HCT116 (cell line): ENCODE measurements at regions not wholly inside any gene's neighbourhood (a gene's known extent, or its start where the extent isn't known, plus 50 kb on each side); places are given as distances from the start of the nearest gene placed in this dataset.

Experiments
- ATAC-seq: fragments of 200-7000 bp; cut with Tn5 transposase; 2 replicates; pipeline ENCODE4 v1.9.1; 2020; ENCODE audit warnings: mild to moderate bottlenecking, moderate library complexity
- BruUV-seq: library from RNA; stranded (reverse); fragments of 400-500 nt; replicated peaks from 2 replicates; lab custom pipeline; 2021; lab: Mats Ljungman, UMichigan
- CTCF ChIA-PET: fragments of 300-600 bp; sonication (Branson Sonifier 250); formaldehyde crosslinking; loops from one replicate; lab custom pipeline; 2021; ENCODE audit warnings: antibody characterized with exemption; lab: Charles Lee
- POLR2A ChIA-PET: fragments of 300-600, 350-600 bp; sonication (Branson Sonifier 250); formaldehyde crosslinking; loops from one replicate; lab custom pipeline; 2021; ENCODE audit warnings: antibody characterized with exemption; lab: Charles Lee
- RAD21 ChIA-PET, 2 experiments: fragments of 300-600 bp; sonication (Branson Sonifier 250); formaldehyde crosslinking; loops; one replicate each; lab custom pipeline; 2023; ENCODE audit warnings: low total read pairs in 2 of 2; ENCODE audit not compliant: uncharacterized antibody in 2 of 2, unreplicated experiment in 2 of 2, low non-redundant PET in 1 of 2; lab: Charles Lee
- DNase-seq: peaks from one replicate; pipeline ENCODE4 v3.0.0-alpha.2; 2010; ENCODE audit warnings: low read depth, low spot score
- H2AFZ ChIP-seq: fragments of 200-600 bp; shearing (Covaris generic), sonication (generic); 2 replicates; pipeline ENCODE4 v1.6.1; 2017; ENCODE audit warnings: low read depth, mixed run types, mixed read lengths, antibody characterized with exemption, low read length; ENCODE audit not compliant: poor library complexity, severe bottlenecking
- H3K27ac ChIP-seq: 2 replicates; pipeline ENCODE4 v1.5.1; 2012; ENCODE audit warnings: low read depth, low read length
- H3K27me3 ChIP-seq: fragments of 200-600 bp; sonication (generic); 2 replicates; pipeline ENCODE4 v1.6.1; 2016; ENCODE audit warnings: mixed run types, low read length, mixed read lengths; ENCODE audit not compliant: insufficient read depth
- H3K36me3 ChIP-seq, 2 experiments: fragments of 200-500 bp in 1 of 2; fragments of 200-600 bp in 1 of 2; sonication (Bioruptor generic) in 1 of 2; sonication (generic) in 1 of 2; 2 replicates each; pipeline versions ENCODE4 v1.5.1 to v1.6.1; 2014 to 2016; ENCODE audit warnings: low read length in 2 of 2, inconsistent platforms in 1 of 2, mixed read lengths in 1 of 2, mixed run types in 1 of 2; ENCODE audit not compliant: insufficient read depth in 2 of 2, control insufficient read depth in 1 of 2
- H3K4me1 ChIP-seq, 2 experiments: fragments of 200-600 bp in 1 of 2; sonication (generic) in 1 of 2; 2 replicates each; pipeline versions ENCODE4 v1.5.1 to v1.6.1; 2012 to 2017; ENCODE audit warnings: low read length in 2 of 2, inconsistent platforms in 1 of 2, mild to moderate bottlenecking in 1 of 2, mixed read lengths in 1 of 2, mixed run types in 1 of 2, moderate library complexity in 1 of 2; ENCODE audit not compliant: insufficient read depth in 2 of 2, control insufficient read depth in 1 of 2
- H3K4me2 ChIP-seq: fragments of 200-600 bp; sonication (generic); 2 replicates; pipeline ENCODE4 v1.6.1; 2017; ENCODE audit warnings: mixed run types, low read length, mixed read lengths
- H3K4me3 ChIP-seq, 2 experiments: fragments of 200-600 bp in 1 of 2; sonication (generic) in 1 of 2; replicated peaks in 1 of 2; 2 replicates each; pipeline ENCODE4 v1.5.1; 2011 to 2016; ENCODE audit warnings: low read length in 2 of 2, control low read depth in 1 of 2, low read depth in 1 of 2, mild to moderate bottlenecking in 1 of 2, mixed read lengths in 1 of 2, mixed run types in 1 of 2
- H3K79me2 ChIP-seq: fragments of 200-600 bp; sonication (generic); 2 replicates; pipeline ENCODE4 v1.6.1; 2017; ENCODE audit warnings: mild to moderate bottlenecking, mixed run types, low read length, moderate library complexity, mixed read lengths; ENCODE audit not compliant: insufficient read depth
- H3K9ac ChIP-seq: fragments of 200-600 bp; sonication (generic); 2 replicates; pipeline ENCODE4 v1.6.1; 2016; ENCODE audit warnings: low read length, mixed read lengths
- H3K9me2 ChIP-seq: fragments of 200-600 bp; sonication (generic), shearing (Covaris generic); 2 replicates; pipeline ENCODE4 v1.6.1; 2017; ENCODE audit warnings: mixed run types, mild to moderate bottlenecking, moderate library complexity; ENCODE audit not compliant: insufficient read depth
- H3K9me3 ChIP-seq, 2 experiments: fragments of 200-500 bp in 1 of 2; fragments of 200-600 bp in 1 of 2; sonication (Bioruptor generic) in 1 of 2; sonication (generic) in 1 of 2; 2 replicates each; pipeline ENCODE4 v1.6.1; 2014 to 2017; ENCODE audit warnings: low read length in 2 of 2, mixed read lengths in 2 of 2, inconsistent platforms in 1 of 2, low read depth in 1 of 2, mild to moderate bottlenecking in 1 of 2, mixed run types in 1 of 2, moderate library complexity in 1 of 2; ENCODE audit not compliant: control insufficient read depth in 1 of 2, insufficient read depth in 1 of 2
- H4K20me1 ChIP-seq: fragments of 200-600 bp; sonication (generic), shearing (Covaris generic); 2 replicates; pipeline ENCODE4 v1.6.1; 2017; ENCODE audit warnings: mixed run types, mild to moderate bottlenecking, moderate library complexity; ENCODE audit not compliant: insufficient read depth
- ATF3 ChIP-seq: IDR thresholded peaks from 2 replicates; pipeline ENCODE4 v1.6.1; 2012
- CTCF ChIP-seq, 3 experiments: fragments of 200-600 bp in 1 of 3; sonication (generic) in 1 of 3; IDR thresholded peaks in 2 of 3; conservative IDR thresholded peaks in 1 of 3; 2 replicates each; pipeline ENCODE4 v1.5.1; 2012 to 2017; ENCODE audit warnings: low read depth in 2 of 3, low read length in 2 of 3, antibody characterized with exemption in 1 of 3, borderline replicate concordance in 1 of 3, control low read depth in 1 of 3, mild to moderate bottlenecking in 1 of 3, mixed read lengths in 1 of 3, mixed run types in 1 of 3, moderate library complexity in 1 of 3; ENCODE audit not compliant: insufficient read depth in 1 of 3
- ELF1 ChIP-seq: IDR thresholded peaks from 2 replicates; pipeline ENCODE4 v1.6.1; 2012; ENCODE audit warnings: low read depth, borderline replicate concordance
- MAX ChIP-seq: IDR thresholded peaks from 2 replicates; pipeline ENCODE4 v1.6.1; 2012
- POLR2A ChIP-seq: IDR thresholded peaks from 2 replicates; pipeline ENCODE4 v1.7.0; 2011; ENCODE audit warnings: borderline replicate concordance; ENCODE audit not compliant: insufficient read depth, insufficient read length; ENCODE audit errors: extremely low read depth
- POLR2AphosphoS5 ChIP-seq: IDR thresholded peaks from 2 replicates; pipeline ENCODE4 v1.6.1; 2011; ENCODE audit warnings: mild to moderate bottlenecking, low read depth, low read length, moderate library complexity
- RAD21 ChIP-seq: IDR thresholded peaks from 2 replicates; pipeline ENCODE4 v1.6.1; 2012; ENCODE audit warnings: low read depth, mild to moderate bottlenecking
- SIN3A ChIP-seq: IDR thresholded peaks from 2 replicates; pipeline ENCODE4 v1.6.1; 2012; ENCODE audit warnings: low read depth
- SP1 ChIP-seq: IDR thresholded peaks from 2 replicates; pipeline ENCODE4 v1.6.1; 2012; ENCODE audit warnings: low read depth
- SRF ChIP-seq: IDR thresholded peaks from 2 replicates; pipeline ENCODE4 v1.6.1; 2012; ENCODE audit warnings: low read depth
- TCF7L2 ChIP-seq: IDR thresholded peaks from 2 replicates; pipeline ENCODE4 v1.7.0; 2011; ENCODE audit warnings: borderline replicate concordance, inconsistent platforms; ENCODE audit not compliant: insufficient read depth, insufficient read length; ENCODE audit errors: extremely low read depth
- YY1 ChIP-seq: IDR thresholded peaks from 2 replicates; pipeline ENCODE4 v1.6.1; 2011; ENCODE audit warnings: low read length, low read depth, moderate library complexity, mild to moderate bottlenecking; ENCODE audit not compliant: insufficient replicate concordance; ENCODE audit errors: extremely low read depth
- ZBTB33 ChIP-seq: IDR thresholded peaks from 2 replicates; pipeline ENCODE4 v1.6.1; 2011; ENCODE audit warnings: mild to moderate bottlenecking, low read length, moderate library complexity; ENCODE audit not compliant: insufficient replicate concordance; ENCODE audit errors: extremely low read depth
- ZFX ChIP-seq: fragments of 450-650 bp; IDR thresholded peaks from 2 replicates; pipeline ENCODE4 v1.6.1; 2017
- intact Hi-C: fragments of 100-400 bp; cut with micrococcal nuclease; formaldehyde crosslinking; loops from 2 replicates; pipeline ENCODE4 v1.10.0; 2022

GRCh38 chr18:60996326-60996725 lies 336.9 kb upstream of the CDH20 start:
- Histone ChIP-seq H3K4me1 (no peaks in the 10 kb centered on the region), H3K4me2 (no peak overlapping the region), H3K79me2 (no peaks in the 10 kb centered on the region), H3K27ac (no peak overlapping the region), H3K9me3 (no peaks in the 10 kb centered on the region), H3K9ac (no peak overlapping the region), H3K9me2 (no peaks in the 10 kb centered on the region), H3K27me3 (no peaks in the 10 kb centered on the region), H3K4me3 (no peak overlapping the region), H4K20me1 (no peaks in the 10 kb centered on the region), H3K36me3 (no peaks in the 10 kb centered on the region), H2AFZ (no peak overlapping the region)
- intact Hi-C loops, result no loop called here
- DNase-seq, result no peak
- BruUV-seq, result no TSS peak
- TF ChIP-seq TCF7L2, result no peak
- no peak for TF ChIP-seq SP1
- TF ChIP-seq POLR2AphosphoS5, result no peak
- no peak for TF ChIP-seq CTCF (IDR thresholded peaks at IDR 0.05 in 2 of 3, conservative IDR thresholded peaks at IDR 0.05 in 1 of 3; ENCODE audit: borderline replicate concordance in 1 of 3, insufficient read depth in 1 of 3, low read depth in 2 of 3, low read length in 2 of 3)
- TF ChIP-seq SRF, result no peak
- TF ChIP-seq POLR2A, result no peak
- TF ChIP-seq ELF1, result no peak
- TF ChIP-seq RAD21, result no peak
- TF ChIP-seq ZBTB33, result no peak
- no peak for TF ChIP-seq MAX
- TF ChIP-seq SIN3A, result no peak
- TF ChIP-seq ZFX, result no peak
- TF ChIP-seq YY1, result no peak
- no peak for TF ChIP-seq ATF3
- no peak for ATAC-seq
- ChIA-PET CTCF (no interaction called here), POLR2A (no interaction called here), RAD21 (no interaction called here)
